LHCN-M2 (cell line): ENCODE measurements at regions not wholly inside any gene's neighbourhood (a gene's known extent, or its start where the extent isn't known, plus 50 kb on each side); places are given as distances from the start of the nearest gene placed in this dataset.
A peak's percentile ranks its signal among the peaks of the same experiment; 100 is the strongest.
"Not testable (repeated sequence)": the region's sequence is repeated elsewhere in the genome, so short reads cannot be mapped to it uniquely, and the experiment has no call there.

Experiments
- DNase-seq: peaks from one replicate; pipeline ENCODE4 v3.0.0-alpha.2; 2012; ENCODE audit warnings: low read depth

DNA sequence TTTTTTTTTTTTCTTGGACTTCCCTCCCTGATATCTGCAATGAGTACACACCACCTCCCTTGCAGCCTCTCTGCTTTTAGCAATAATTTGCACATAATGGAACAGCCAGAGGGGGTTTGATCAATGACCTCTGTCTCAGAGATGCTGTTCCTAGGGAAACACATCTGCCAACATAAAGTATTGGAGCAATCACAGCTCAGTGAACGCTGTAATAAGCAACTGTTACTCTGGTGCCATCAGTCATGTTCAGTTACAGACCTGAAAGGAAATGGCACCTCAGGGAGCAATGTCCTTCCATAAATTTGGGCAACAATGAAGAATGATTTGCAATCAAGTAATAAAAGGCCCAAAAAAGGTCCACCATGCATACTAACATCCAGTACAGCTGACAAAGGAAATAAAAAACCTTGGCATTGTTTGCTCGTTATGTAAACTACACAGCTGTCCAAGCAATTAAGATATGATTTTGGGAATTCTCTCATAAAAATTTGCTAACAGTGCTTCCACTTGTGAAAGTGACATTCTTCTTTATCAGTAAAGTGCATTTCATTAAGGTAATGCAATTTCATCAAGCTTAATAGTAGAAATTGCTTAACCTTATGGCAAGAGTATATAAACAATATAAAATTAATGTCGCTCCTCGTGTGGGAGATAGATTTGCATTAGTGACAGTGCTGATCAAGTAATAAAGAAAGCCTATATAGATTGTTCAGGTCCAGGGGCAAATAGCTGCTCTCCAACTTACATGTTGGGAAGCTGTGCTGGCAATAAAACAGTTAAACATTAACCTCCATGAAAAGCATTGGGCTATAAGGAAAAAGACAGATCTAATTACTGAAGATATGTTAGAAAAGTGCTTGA lies 167.8 kb downstream of the RASEF start:
- DNase-seq, result no peak

DNA sequence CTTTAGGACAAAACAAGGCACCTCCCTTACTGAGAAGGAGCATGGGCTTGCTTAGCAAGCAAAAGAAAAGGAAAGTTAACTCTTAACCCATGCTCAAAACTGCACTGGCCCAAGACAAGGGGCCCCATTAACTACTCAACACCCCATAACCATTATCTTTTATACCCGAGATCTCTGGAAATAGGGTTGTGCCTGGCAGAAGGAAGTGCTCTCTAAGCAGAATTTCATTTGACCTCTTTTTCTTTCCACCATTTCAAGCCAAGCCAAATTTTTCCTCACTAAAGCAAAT lies 167.2 kb downstream of the RASEF start:
- DNase-seq, result no peak

DNA sequence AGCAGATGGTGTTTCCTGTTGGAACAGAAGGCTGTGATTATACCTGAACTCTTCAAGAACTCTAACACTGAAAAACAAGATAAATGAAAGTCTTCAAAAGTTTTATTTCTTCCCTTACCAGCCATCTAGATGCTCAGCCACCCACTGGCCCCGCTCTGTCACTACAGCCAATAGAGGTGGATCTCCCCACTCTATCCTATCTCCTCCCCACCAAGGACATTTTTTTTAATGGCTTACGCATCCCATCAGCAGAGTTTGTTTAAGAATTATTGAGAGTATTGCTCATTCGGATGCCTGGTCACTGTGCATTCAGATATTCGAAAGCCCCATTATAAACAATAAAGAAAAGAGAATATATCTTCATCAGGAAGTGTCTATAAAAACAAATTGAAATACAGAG lies 159.4 kb downstream of the RASEF start:
- no peak for DNase-seq

DNA sequence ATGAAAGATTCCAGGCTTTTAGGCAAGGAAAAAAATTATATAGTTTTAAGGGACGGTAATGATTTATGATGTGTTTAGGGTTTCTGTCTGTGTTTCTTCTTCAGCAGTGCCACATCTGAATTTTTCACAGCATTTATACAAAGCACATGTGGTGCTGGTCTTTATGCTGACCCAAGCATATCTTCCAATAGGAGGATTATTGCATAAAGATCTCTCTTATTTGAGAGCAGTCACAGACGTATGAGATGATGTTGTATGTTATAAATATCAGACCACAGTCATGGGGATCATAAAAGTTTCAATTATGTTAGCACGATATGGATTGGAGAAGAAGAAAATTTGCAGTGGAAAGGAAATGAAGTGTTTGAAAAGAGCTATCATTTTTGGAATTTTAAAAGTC lies 150.9 kb downstream of the RASEF start:
- no peak for DNase-seq

DNA sequence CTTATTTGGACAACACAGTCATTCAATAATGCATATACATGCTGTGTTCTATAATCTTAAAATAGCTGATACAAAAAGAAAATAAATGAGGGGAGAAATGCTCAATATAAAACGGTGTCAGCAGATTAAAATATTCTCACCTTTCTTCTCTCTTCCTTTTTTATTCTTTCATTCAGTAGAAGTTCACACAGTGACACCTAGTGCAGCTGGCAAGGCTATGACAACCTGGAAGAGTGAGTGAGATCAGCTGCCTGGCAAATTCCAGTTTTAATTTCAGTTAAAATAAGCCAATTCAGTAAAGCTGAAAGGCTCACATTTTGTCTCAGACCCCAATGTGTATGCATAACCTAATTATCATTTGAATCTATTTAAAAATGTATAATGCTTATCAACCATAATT lies 150.3 kb downstream of the RASEF start:
- DNase-seq, result no peak

DNA sequence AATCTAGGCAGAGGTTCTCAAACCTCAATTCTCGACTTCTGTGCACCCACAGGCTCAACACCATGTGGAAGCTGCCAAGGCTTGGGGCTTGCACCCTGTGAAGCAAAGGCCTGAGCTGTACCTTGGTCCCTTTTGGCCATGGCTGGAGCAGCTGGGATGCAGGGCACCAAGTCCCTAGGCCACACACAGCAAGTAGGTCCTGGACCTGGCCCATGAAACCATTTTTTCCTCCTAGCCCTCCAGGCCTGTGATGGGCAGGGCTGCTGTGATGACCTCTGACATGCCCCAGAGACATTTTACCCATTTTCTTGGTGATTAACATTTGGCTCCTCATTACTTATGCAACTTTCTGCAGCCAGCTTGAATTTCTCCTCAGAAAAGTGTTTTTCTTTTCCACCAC lies 146.7 kb downstream of the RASEF start:
- not testable (repeated sequence) for DNase-seq

DNA sequence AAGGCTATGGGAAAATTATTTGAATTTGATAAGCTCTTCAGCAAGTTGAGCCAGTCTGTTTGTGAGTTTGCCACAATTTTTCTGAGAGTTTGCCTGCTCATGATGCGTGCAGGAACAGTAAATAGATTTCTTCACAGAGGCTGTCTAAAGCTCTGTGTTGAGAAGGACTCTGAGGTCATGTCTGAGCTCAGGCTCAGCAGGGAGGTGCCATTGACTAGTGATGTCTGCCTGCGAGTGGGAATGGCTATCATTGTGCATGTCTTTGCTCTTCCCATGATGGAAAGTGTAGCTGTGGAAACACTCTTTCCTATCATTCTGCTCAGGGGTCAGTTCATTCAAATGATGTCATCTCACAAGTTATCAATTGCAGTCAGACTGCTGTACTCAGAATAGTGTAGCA lies 142.8 kb downstream of the RASEF start:
- DNase-seq, result no peak

DNA sequence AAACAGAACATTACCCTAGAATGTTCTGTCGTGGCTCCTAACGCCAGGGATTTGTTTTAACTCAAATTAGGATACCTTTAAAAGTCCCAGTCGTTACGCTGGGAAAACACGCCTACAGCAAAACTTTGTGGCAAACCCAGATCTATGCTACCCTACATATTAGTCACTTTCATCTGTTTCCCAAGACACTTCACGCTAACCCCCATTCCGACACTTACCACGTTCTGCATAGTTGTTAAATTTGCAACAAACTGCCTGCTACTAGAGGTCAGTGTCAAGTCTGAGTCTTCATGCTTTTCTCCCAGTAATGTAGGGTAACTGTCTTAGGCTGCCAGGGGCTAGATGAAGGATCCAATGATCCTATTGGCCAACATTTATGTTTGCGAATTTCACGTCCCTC lies 140.3 kb downstream of the RASEF start:
- DNase-seq, result peak; percentile 1

DNA sequence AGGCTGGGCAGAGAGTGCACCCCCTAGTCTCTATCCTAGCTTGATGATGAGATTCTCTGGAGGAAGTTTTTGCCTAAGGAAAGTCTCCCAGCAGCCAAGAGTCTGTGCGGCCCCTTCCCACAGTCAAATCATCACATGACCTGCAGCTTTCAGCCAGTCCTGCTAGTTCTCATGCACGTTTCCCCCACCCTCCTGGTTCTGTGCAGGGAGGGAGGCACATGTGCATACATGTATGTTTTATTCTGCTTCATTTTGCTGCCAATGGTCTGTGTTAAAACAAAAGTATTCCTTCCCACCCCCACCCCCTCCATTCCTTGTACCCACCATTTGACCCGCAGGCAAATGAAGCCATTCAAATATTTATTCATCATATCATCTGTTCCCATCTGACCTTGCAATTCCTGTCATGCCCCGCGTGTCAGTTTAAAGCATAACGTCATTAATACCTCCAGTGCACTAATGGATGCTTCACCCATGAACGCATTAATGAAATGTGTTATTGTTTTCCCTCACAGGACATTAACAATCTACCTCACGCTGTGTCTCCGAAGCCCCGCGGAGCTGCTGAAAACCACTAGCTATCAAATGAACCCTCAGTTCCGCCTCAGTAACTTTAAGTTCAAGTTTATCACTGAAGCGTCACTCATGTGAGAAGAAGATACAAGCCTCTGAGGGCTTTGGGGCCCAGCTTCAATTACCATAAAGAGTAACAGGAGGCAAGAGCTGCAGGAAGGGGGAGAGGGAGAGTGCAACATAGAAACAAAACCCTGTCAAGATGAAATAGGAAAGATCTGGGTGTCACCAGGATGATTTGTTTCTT lies 139.6 kb downstream of the RASEF start:
- no peak for DNase-seq

DNA sequence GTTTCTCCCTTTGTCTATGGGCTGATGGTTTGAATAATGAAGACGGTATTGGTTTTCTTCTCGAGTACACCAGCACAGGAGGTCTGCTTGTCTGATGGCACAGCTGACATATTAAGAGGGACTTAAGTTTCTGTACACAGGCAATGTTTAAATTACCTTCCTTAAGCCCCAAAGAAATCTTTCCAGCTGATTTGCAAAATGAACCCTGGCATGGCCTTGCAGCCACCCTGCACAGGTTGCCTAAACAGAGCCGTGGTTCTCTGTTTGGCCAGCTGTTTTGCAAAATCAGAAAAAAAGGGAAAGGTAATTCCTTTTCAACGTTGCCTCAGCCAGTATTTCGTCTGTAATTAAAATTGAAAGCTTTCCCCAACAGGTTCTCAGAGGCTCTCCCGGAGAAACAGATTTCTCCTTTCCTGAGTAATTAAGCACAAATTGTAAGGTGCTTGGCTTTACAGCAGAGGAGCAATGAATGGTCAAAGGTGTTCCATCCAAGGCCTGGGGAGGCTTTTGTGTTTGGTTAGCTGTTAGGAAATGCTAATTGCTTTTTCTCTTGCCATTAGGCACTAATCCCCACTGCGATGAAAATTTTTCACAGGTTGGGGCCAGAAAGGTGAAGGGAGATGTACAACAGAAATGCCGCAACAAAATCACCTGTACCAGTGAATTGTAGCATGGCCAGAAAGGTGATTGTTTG lies 138.9 kb downstream of the RASEF start:
- DNase-seq, result no peak
